Glutamatergic neuron (in vitro differentiated cells): ENCODE measurements at regions not wholly inside any gene's neighbourhood (a gene's known extent, or its start where the extent isn't known, plus 50 kb on each side); places are given as distances from the start of the nearest gene placed in this dataset.

Experiments
- DNase-seq: peaks from one replicate; pipeline ENCODE4 v3.0.0; 2022
- H3K27ac Mint-ChIP-seq: one replicate; pipeline ENCODE4 v1.8.0; 2020; ENCODE audit warnings: mild to moderate bottlenecking, mixed read lengths, inconsistent platforms; ENCODE audit not compliant: unreplicated experiment
- H3K27me3 Mint-ChIP-seq: one replicate; pipeline ENCODE4 v1.8.0; 2020; ENCODE audit warnings: mild to moderate bottlenecking, moderate library complexity, mixed read lengths, inconsistent platforms; ENCODE audit not compliant: unreplicated experiment
- H3K36me3 Mint-ChIP-seq: one replicate; pipeline ENCODE4 v1.8.0; 2020; ENCODE audit warnings: mild to moderate bottlenecking, mixed read lengths, inconsistent platforms; ENCODE audit not compliant: unreplicated experiment
- H3K4me1 Mint-ChIP-seq: one replicate; pipeline ENCODE4 v1.8.0; 2020; ENCODE audit warnings: mild to moderate bottlenecking, low read depth, mixed read lengths, inconsistent platforms; ENCODE audit not compliant: unreplicated experiment
- H3K4me3 Mint-ChIP-seq: one replicate; pipeline ENCODE4 v1.8.0; 2020; ENCODE audit warnings: mild to moderate bottlenecking, mixed read lengths, inconsistent platforms; ENCODE audit not compliant: unreplicated experiment
- H3K9me3 Mint-ChIP-seq: one replicate; pipeline ENCODE4 v1.8.0; 2020; ENCODE audit warnings: mild to moderate bottlenecking, moderate library complexity, mixed read lengths, inconsistent platforms; ENCODE audit not compliant: unreplicated experiment
- CTCF ChIP-seq: fragments of 200-600 bp; sonication (generic); IDR thresholded peaks from one replicate; pipeline ENCODE4 v1.5.0; 2021; ENCODE audit not compliant: partially characterized antibody, unreplicated experiment

- peaks cover 5% of the 10 kb centered on the region for H3K36me3 Mint-ChIP-seq
- H3K4me1 Mint-ChIP-seq = no peaks in the 10 kb centered on the region
- H3K27ac Mint-ChIP-seq = no peak overlapping the region
- DNase-seq = no peak
- peaks cover 14% of the 10 kb centered on the region for H3K9me3 Mint-ChIP-seq
- no peak for TF ChIP-seq CTCF
- H3K4me3 Mint-ChIP-seq = no peak overlapping the region
- H3K27me3 Mint-ChIP-seq = no peaks in the 10 kb centered on the region
These were observed 90.4 kb upstream of the PEG3 start for GRCh38 chr19:56930647-56931535.

DNA sequence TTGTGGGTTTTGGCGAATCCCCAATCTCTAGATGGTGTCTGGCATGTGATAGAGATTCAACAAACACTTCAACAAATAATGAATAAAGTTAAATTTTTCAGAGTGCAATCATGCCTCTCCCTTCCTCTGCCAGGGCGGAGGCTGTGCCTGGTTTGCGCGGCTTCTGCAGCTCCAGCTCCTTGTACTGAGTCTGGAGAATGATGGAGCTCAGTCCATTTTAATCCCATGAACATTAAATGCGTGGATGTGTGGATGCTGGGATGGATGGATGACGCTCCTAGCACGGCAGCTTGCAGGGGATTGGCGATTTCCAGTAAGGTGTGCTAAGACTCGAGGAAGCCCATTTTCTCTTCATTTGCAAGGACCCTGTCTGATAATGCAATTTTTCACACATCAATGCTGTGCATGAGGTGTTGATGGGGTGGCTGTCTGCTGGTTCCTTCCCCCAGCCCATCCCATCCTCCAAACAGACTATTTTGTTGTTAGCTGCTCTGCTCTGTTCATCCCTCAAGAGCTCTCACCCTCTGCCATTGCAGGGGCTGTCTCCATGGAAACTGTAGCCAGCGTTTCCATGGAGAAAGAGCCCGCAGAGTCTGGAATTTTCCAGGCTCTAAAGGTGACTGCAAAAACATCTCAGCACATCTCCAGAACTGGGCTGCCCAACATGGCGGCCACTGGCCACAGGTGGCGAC, 92.6 kb upstream of the PEG3 start:
- H3K27ac Mint-ChIP-seq = no peak overlapping the region
- no peak for TF ChIP-seq CTCF
- no peak overlapping the region for H3K4me3 Mint-ChIP-seq
- no peak for DNase-seq
- peaks cover 9% of the 10 kb centered on the region for H3K9me3 Mint-ChIP-seq
- no peaks in the 10 kb centered on the region for H3K27me3 Mint-ChIP-seq
- H3K4me1 Mint-ChIP-seq = no peaks in the 10 kb centered on the region
- no peaks in the 10 kb centered on the region for H3K36me3 Mint-ChIP-seq

- no peak for DNase-seq
- H3K36me3 Mint-ChIP-seq = no peaks in the 10 kb centered on the region
- H3K4me3 Mint-ChIP-seq = no peak overlapping the region
- peaks cover 6% of the 10 kb centered on the region for H3K9me3 Mint-ChIP-seq
- H3K27ac Mint-ChIP-seq = no peak overlapping the region
- TF ChIP-seq CTCF = no peak
- H3K4me1 Mint-ChIP-seq = no peaks in the 10 kb centered on the region
- no peaks in the 10 kb centered on the region for H3K27me3 Mint-ChIP-seq
These were observed 94.0 kb upstream of the PEG3 start for GRCh38 chr19:56934438-56935090.

DNA sequence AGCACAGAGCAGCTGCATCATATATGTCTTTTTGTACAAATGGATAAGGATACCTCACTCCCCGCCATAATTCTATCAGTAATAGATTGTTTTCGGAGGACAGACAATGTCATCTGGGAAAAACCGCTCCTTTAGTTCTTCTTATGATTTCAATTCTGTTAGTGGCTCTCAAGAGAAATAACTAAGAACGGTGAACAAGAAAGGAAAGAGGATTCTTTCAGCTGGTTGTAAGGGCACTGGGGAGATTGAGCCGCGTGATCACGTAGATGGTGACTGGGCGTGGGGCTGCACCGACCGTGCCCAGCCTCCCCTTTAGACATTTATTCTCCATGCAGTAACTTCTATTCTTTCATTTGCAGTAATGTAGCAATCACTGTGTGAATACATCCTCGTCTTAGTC, 99.4 kb upstream of the PEG3 start:
- Mint-ChIP-seq H3K4me1 (no peaks in the 10 kb centered on the region), H3K27me3 (peaks cover 3% of the 10 kb centered on the region), H3K4me3 (no peak overlapping the region), H3K9me3 (peaks cover 6% of the 10 kb centered on the region), H3K36me3 (no peaks in the 10 kb centered on the region), H3K27ac (no peak overlapping the region)
- TF ChIP-seq CTCF = no peak
- no peak for DNase-seq
